Neural cell (in vitro differentiated cells): ENCODE measurements at regions not wholly inside any gene's neighbourhood (a gene's known extent, or its start where the extent isn't known, plus 50 kb on each side); places are given as distances from the start of the nearest gene placed in this dataset.

Experiments
- H2AFZ ChIP-seq: fragments of 200-600, 300-800 bp; sonication (generic), shearing (Covaris generic); 2 replicates; pipeline ENCODE4 v1.6.0; 2014; ENCODE audit warnings: low read depth, mild to moderate bottlenecking, antibody characterized with exemption, low read length, moderate library complexity
- H3F3A ChIP-seq: fragments of 200-600 bp; shearing (Covaris generic); 2 replicates; pipeline ENCODE4 v1.6.1; 2016; ENCODE audit warnings: mild to moderate bottlenecking, moderate library complexity, mixed read lengths, antibody characterized with exemption, low read length; ENCODE audit not compliant: insufficient read depth, poor library complexity, severe bottlenecking
- H3K27ac ChIP-seq: fragments of 200-600, 300-800 bp; sonication (generic), shearing (Covaris generic); 2 replicates; pipeline ENCODE4 v1.5.1; 2014; ENCODE audit warnings: mild to moderate bottlenecking, low read length, moderate library complexity
- H3K27me3 ChIP-seq: fragments of 300-800, 200-600 bp; sonication (generic), shearing (Covaris generic); 2 replicates; pipeline ENCODE4 v1.6.0; 2014; ENCODE audit warnings: mild to moderate bottlenecking, low read depth, low read length, moderate library complexity; ENCODE audit not compliant: insufficient read depth
- H3K36me3 ChIP-seq: fragments of 300-800, 200-600 bp; sonication (generic), shearing (Covaris generic); 2 replicates; pipeline ENCODE4 v1.5.1; 2014; ENCODE audit warnings: mild to moderate bottlenecking, antibody characterized with exemption, low read length, moderate library complexity; ENCODE audit not compliant: insufficient read depth
- H3K4me2 ChIP-seq: fragments of 300-800, 200-600 bp; sonication (generic), shearing (Covaris generic); 2 replicates; pipeline ENCODE4 v1.6.0; 2014; ENCODE audit warnings: mild to moderate bottlenecking, low read length
- H3K4me3 ChIP-seq: fragments of 300-800, 200-600 bp; sonication (generic), shearing (Covaris generic); 2 replicates; pipeline ENCODE4 v1.5.1; 2014; ENCODE audit warnings: mild to moderate bottlenecking, low read length, moderate library complexity
- H3K79me2 ChIP-seq: fragments of 200-600 bp; shearing (Covaris generic); replicated peaks from 2 replicates; pipeline ENCODE4 v1.6.0; 2014; ENCODE audit warnings: mild to moderate bottlenecking, low read length, moderate library complexity; ENCODE audit not compliant: insufficient read depth
- H3K9ac ChIP-seq: fragments of 300-800, 200-600 bp; sonication (generic), shearing (Covaris generic); 2 replicates; pipeline ENCODE4 v1.6.1; 2016; ENCODE audit warnings: mild to moderate bottlenecking, low read length, mixed read lengths
- H3K9me2 ChIP-seq: fragments of 200-600 bp; shearing (Covaris generic); 2 replicates; pipeline ENCODE4 v1.6.1; 2016; ENCODE audit warnings: mild to moderate bottlenecking, low read length, mixed read lengths; ENCODE audit not compliant: insufficient read depth
- H3K9me3 ChIP-seq: fragments of 200-600, 300-800 bp; sonication (generic), shearing (Covaris generic); 2 replicates; pipeline ENCODE4 v1.6.1; 2016; ENCODE audit warnings: mild to moderate bottlenecking, mixed run types, low read length, moderate library complexity, mixed read lengths
- H4K20me1 ChIP-seq: fragments of 200-600 bp; shearing (Covaris generic); 2 replicates; pipeline ENCODE4 v1.6.1; 2016; ENCODE audit warnings: mild to moderate bottlenecking, mixed run types; ENCODE audit not compliant: insufficient read depth
- EP300 ChIP-seq: fragments of 450-650 bp; conservative IDR thresholded peaks from 2 replicates; pipeline ENCODE4 v1.6.1; 2014; ENCODE audit warnings: antibody characterized with exemption, mild to moderate bottlenecking, moderate library complexity; ENCODE audit not compliant: poor library complexity, severe bottlenecking
- EZH2 ChIP-seq: fragments of 200-600, 300-800 bp; shearing (Covaris generic), sonication (generic); IDR thresholded peaks from 2 replicates; pipeline ENCODE4 v1.6.1; 2014; ENCODE audit warnings: antibody characterized with exemption, low read length, borderline replicate concordance, mild to moderate bottlenecking; ENCODE audit not compliant: insufficient read depth, poor library complexity, severe bottlenecking
- MXI1 ChIP-seq: fragments of 450-650 bp; conservative IDR thresholded peaks from 2 replicates; pipeline ENCODE4 v1.6.1; 2014; ENCODE audit warnings: antibody characterized with exemption, mild to moderate bottlenecking; ENCODE audit not compliant: poor library complexity, severe bottlenecking
- POLR2AphosphoS5 ChIP-seq: IDR thresholded peaks from 2 replicates; pipeline ENCODE4 v1.6.1; 2012
- RAD21 ChIP-seq: fragments of 450-650 bp; conservative IDR thresholded peaks from 2 replicates; pipeline ENCODE4 v1.6.1; 2014; ENCODE audit warnings: antibody characterized with exemption, mild to moderate bottlenecking, moderate library complexity
- REST ChIP-seq: IDR thresholded peaks from 2 replicates; pipeline ENCODE4 v1.6.1; 2012; ENCODE audit warnings: borderline replicate concordance
- SMC3 ChIP-seq: fragments of 450-650 bp; conservative IDR thresholded peaks from 2 replicates; pipeline ENCODE4 v1.6.1; 2014; ENCODE audit warnings: antibody characterized with exemption, mild to moderate bottlenecking, moderate library complexity; ENCODE audit not compliant: poor library complexity
- TAF1 ChIP-seq: IDR thresholded peaks from 2 replicates; pipeline ENCODE4 v1.6.1; 2012; ENCODE audit warnings: low read depth
- TF ChIP-seq, protein P1 (sequence below): fragments of 450-650 bp; IDR thresholded peaks from 2 replicates; pipeline ENCODE4 v1.5.1; 2014; ENCODE audit warnings: antibody characterized with exemption, mild to moderate bottlenecking, moderate library complexity; ENCODE audit not compliant: poor library complexity, severe bottlenecking

- no peak overlapping the region for H2AFZ ChIP-seq
- no peaks in the 10 kb centered on the region for H3F3A ChIP-seq
- H3K4me2 ChIP-seq = no peak overlapping the region
- H3K27me3 ChIP-seq = no peaks in the 10 kb centered on the region
- no peaks in the 10 kb centered on the region for H3K79me2 ChIP-seq
- peak overlapping the region; percentile 27 for H3K9ac ChIP-seq
- H3K9me3 ChIP-seq = no peaks in the 10 kb centered on the region
- peak overlapping the region; percentile 50 for H3K27ac ChIP-seq
- H4K20me1 ChIP-seq = no peaks in the 10 kb centered on the region
- peak overlapping the region; percentile 49 for H3K4me3 ChIP-seq
- TF ChIP-seq EP300 = no peak
- no peak for TF ChIP-seq SMC3
- no peak for TF ChIP-seq EZH2
- TF ChIP-seq POLR2AphosphoS5 = no peak
- TF ChIP-seq, protein P1, sequence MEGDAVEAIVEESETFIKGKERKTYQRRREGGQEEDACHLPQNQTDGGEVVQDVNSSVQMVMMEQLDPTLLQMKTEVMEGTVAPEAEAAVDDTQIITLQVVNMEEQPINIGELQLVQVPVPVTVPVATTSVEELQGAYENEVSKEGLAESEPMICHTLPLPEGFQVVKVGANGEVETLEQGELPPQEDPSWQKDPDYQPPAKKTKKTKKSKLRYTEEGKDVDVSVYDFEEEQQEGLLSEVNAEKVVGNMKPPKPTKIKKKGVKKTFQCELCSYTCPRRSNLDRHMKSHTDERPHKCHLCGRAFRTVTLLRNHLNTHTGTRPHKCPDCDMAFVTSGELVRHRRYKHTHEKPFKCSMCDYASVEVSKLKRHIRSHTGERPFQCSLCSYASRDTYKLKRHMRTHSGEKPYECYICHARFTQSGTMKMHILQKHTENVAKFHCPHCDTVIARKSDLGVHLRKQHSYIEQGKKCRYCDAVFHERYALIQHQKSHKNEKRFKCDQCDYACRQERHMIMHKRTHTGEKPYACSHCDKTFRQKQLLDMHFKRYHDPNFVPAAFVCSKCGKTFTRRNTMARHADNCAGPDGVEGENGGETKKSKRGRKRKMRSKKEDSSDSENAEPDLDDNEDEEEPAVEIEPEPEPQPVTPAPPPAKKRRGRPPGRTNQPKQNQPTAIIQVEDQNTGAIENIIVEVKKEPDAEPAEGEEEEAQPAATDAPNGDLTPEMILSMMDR = no peak
- no peak for TF ChIP-seq TAF1
- no peak for TF ChIP-seq REST
- no peak for TF ChIP-seq MXI1
- TF ChIP-seq RAD21 = no peak
- H3K9me2 ChIP-seq = no peaks in the 10 kb centered on the region
- H3K36me3 ChIP-seq = no peaks in the 10 kb centered on the region
These were observed 243.1 kb downstream of the AUH start for GRCh38 chr9:91118704-91119025.

- Histone ChIP-seq H3K4me3 (peak overlapping the region; percentile 49), H2AFZ (no peak overlapping the region), H3F3A (no peaks in the 10 kb centered on the region), H3K4me2 (no peak overlapping the region), H3K9me3 (no peaks in the 10 kb centered on the region), H3K36me3 (no peaks in the 10 kb centered on the region), H3K9ac (no peak overlapping the region), H3K79me2 (no peaks in the 10 kb centered on the region), H3K27me3 (no peaks in the 10 kb centered on the region), H4K20me1 (no peaks in the 10 kb centered on the region), H3K9me2 (no peaks in the 10 kb centered on the region), H3K27ac (peak overlapping the region; percentile 50)
- TF ChIP-seq EZH2 (no peak), POLR2AphosphoS5 (peak; percentile 43), RAD21 (no peak), TAF1 (no peak), REST (peak; percentile 98), MXI1 (no peak), EP300 (peak; percentile 21), SMC3 (no peak)
- TF ChIP-seq, protein P1 = no peak
These were observed 242.6 kb downstream of the AUH start for GRCh38 chr9:91119142-91119541.
